ENCODE measurements at regions not wholly inside any gene's neighbourhood (a gene's known extent, or its start where the extent isn't known, plus 50 kb on each side); places are given as distances from the start of the nearest gene placed in this dataset.

- no peak overlapping the region for H3K14ac ChIP-seq (ENCODE audit: insufficient read length)
- FAIRE-seq, result no peak
Measured at GRCh38 chr3:18666655-18667054, 241.5 kb upstream of the SATB1 start.

More at GRCh38 chr3:18666655-18667054, 241.5 kb upstream of the SATB1 start:
- 90% methylated on average over 2 of the region's 2 CpGs; no CpG with 5 or more reads in 1 of the 2 experiments for WGBS, 2 experiments (ENCODE audit: extremely low coverage in 1 of 2, insufficient coverage in 1 of 2, insufficient read length in 1 of 2, insufficient replicate concordance in 2 of 2, low coverage in 1 of 2, low lambda C conversion rate in 2 of 2, missing lambda C conversion rate in 1 of 2)
- Histone ChIP-seq H3K23me2 (ENCODE audit: low read depth, low read length) (no peaks in the 10 kb centered on the region), H3K27ac (ENCODE audit: low read depth, low read length) (no peak overlapping the region), H2BK120ac (replicated peaks; ENCODE audit: low read depth, low read length) (no peak overlapping the region), H2AK5ac (ENCODE audit: low read depth, low read length) (no peak overlapping the region), H3K9ac (replicated peaks in 1 of 4; ENCODE audit: extremely low read depth in 1 of 4, low read depth in 3 of 4, low read length in 3 of 4) (no peak overlapping the region), H2BK20ac (ENCODE audit: low read length) (no peak overlapping the region), H3K18ac (ENCODE audit: extremely low read depth, low read length) (no peak overlapping the region), H3K79me1 (ENCODE audit: low read depth, low read length) (no peaks in the 10 kb centered on the region), H2BK15ac (ENCODE audit: low read length) (no peak overlapping the region), H2BK5ac (ENCODE audit: low read depth, low read length) (no peak overlapping the region), H2BK12ac (ENCODE audit: low read depth, low read length) (no peak overlapping the region), H2AFZ (ENCODE audit: low read length) (no peak overlapping the region), H3K79me2 (ENCODE audit: control insufficient read depth in 1 of 2, insufficient read depth in 2 of 2, low read length in 2 of 2) (no peaks in the 10 kb centered on the region), H3K4me2 (ENCODE audit: insufficient read depth in 1 of 2, low read depth in 2 of 2, low read length in 2 of 2) (no peak overlapping the region), H3K23ac (ENCODE audit: insufficient read length) (no peak overlapping the region), H4K8ac (ENCODE audit: extremely low read depth, insufficient read depth, low read length) (no peak overlapping the region), H4K5ac (ENCODE audit: insufficient read length, low read depth, low read length) (no peak overlapping the region), H4K20me1 (replicated peaks in 1 of 2; ENCODE audit: control insufficient read depth in 1 of 2, insufficient read depth in 2 of 2, low read length in 2 of 2) (no peaks in the 10 kb centered on the region), H3K4ac (replicated peaks; ENCODE audit: insufficient read length, low read depth, low read length) (no peak overlapping the region), H4K91ac (replicated peaks; ENCODE audit: insufficient read length, low read length) (no peak overlapping the region), H3K4me3 (ENCODE audit: extremely low read depth in 1 of 4, insufficient read depth in 2 of 4, low read depth in 3 of 4, low read length in 4 of 4) (no peak overlapping the region), H3K9me3 (ENCODE audit: insufficient read depth in 2 of 2, low read depth in 1 of 2, low read length in 1 of 2) (no peaks in the 10 kb centered on the region), H3K36me3 (ENCODE audit: control insufficient read depth in 2 of 4, insufficient read depth in 4 of 4, low read length in 3 of 4) (no peaks in the 10 kb centered on the region), H3K56ac (replicated peaks; ENCODE audit: insufficient read length, low read depth, low read length) (no peak overlapping the region), H3K4me1 (replicated peaks in 1 of 4; ENCODE audit: control insufficient read depth in 3 of 4, insufficient read depth in 4 of 4, low read length in 3 of 4) (no peaks in the 10 kb centered on the region; a peak in 2 of 7 replicates), H3K27me3 (replicated peaks in 1 of 4; ENCODE audit: control insufficient read depth in 3 of 4, extremely low read depth in 1 of 4, insufficient read depth in 3 of 4, low read length in 3 of 4) (no peaks in the 10 kb centered on the region)
- CTCF ChIA-PET (ENCODE audit: partially characterized antibody), result no interaction called here
- POLR2A ChIA-PET (ENCODE audit: partially characterized antibody), result no interaction called here
- no peak for TF ChIP-seq POU5F1 (IDR thresholded peaks at IDR 0.05; ENCODE audit: low read depth, low read length)
- TF ChIP-seq BACH1 (IDR thresholded peaks at IDR 0.05; ENCODE audit: low read length), result no peak
- no peak for TF ChIP-seq RXRA (IDR thresholded peaks at IDR 0.05; ENCODE audit: insufficient read depth, low read depth, low read length)
- no peak for TF ChIP-seq TEAD4 (IDR thresholded peaks at IDR 0.05; ENCODE audit: low read depth, low read length)
- TF ChIP-seq PHF8 (conservative IDR thresholded peaks at IDR 0.05; ENCODE audit: low read depth, low read length), result no peak
- no peak for TF ChIP-seq ZNF274 (IDR thresholded peaks at IDR 0.05; ENCODE audit: borderline replicate concordance, extremely low read depth, low read length)
- no peak for TF ChIP-seq FOSL1 (IDR thresholded peaks at IDR 0.05; ENCODE audit: insufficient read depth, low read depth, low read length)
- no peak for TF ChIP-seq GTF2F1 (IDR thresholded peaks at IDR 0.05; ENCODE audit: borderline replicate concordance, low read depth, low read length)
- no peak for TF ChIP-seq EGR1 (IDR thresholded peaks at IDR 0.05; ENCODE audit: borderline replicate concordance, low read depth, low read length)
- no peak for TF ChIP-seq SIX5 (IDR thresholded peaks at IDR 0.05; ENCODE audit: low read depth, low read length)
- no peak for TF ChIP-seq SUZ12 (IDR thresholded peaks at IDR 0.05; ENCODE audit: low read length)
- TF ChIP-seq CTCF (IDR thresholded peaks at IDR 0.05; ENCODE audit: control extremely low read depth in 1 of 3, insufficient read depth in 1 of 3, low read depth in 1 of 3, low read length in 3 of 3), result no peak
- TF ChIP-seq MAX (IDR thresholded peaks at IDR 0.05), result no peak
- DNase-seq (ENCODE audit: low read depth in 1 of 2, low spot score in 2 of 2), result no peak

Data from H1 (cell line).